LNCaP clone FGC (cell line): ENCODE measurements at regions not wholly inside any gene's neighbourhood (a gene's known extent, or its start where the extent isn't known, plus 50 kb on each side); places are given as distances from the start of the nearest gene placed in this dataset.

ENCODE experiments used
- DNase-seq: peaks from one replicate; pipeline ENCODE4 v3.0.0-alpha.2; 2011; ENCODE audit warnings: low read depth
- H3K4me3 ChIP-seq: 2 replicates; pipeline ENCODE4 v1.5.1; 2011; ENCODE audit warnings: mild to moderate bottlenecking, low read depth, low read length, control low read depth
- CTCF ChIP-seq: IDR thresholded peaks from 2 replicates; pipeline ENCODE4 v1.5.1; 2012; ENCODE audit warnings: mild to moderate bottlenecking; ENCODE audit not compliant: control insufficient read depth, insufficient read depth; ENCODE audit errors: extremely low read depth

- DNase-seq, result peak; percentile 27
- TF ChIP-seq CTCF, result no peak
- H3K4me3 ChIP-seq, result no peak overlapping the region
These were observed 131.0 kb upstream of the UMPS start for GRCh38 chr3:124599147-124599765.

- no peak for TF ChIP-seq CTCF
- no peak overlapping the region for H3K4me3 ChIP-seq
- peak; percentile 92 for DNase-seq
These were observed 130.2 kb upstream of the UMPS start for GRCh38 chr3:124599779-124600693.

GRCh38 chr3:124600765-124601164 is 129.5 kb upstream of the UMPS start:
- no peak for TF ChIP-seq CTCF
- no peak overlapping the region for H3K4me3 ChIP-seq
- no peak for DNase-seq

GRCh38 chr3:124601190-124601589 is 129.1 kb upstream of the UMPS start:
- no peak overlapping the region for H3K4me3 ChIP-seq
- no peak for DNase-seq
- TF ChIP-seq CTCF, result no peak

GRCh38 chr3:124602980-124603627 is 127.1 kb upstream of the UMPS start:
- H3K4me3 ChIP-seq, result no peak overlapping the region
- TF ChIP-seq CTCF, result no peak
- no peak for DNase-seq

GRCh38 chr3:124605781-124606579 is 124.3 kb upstream of the UMPS start:
- no peak for DNase-seq
- no peak for TF ChIP-seq CTCF
- no peak overlapping the region for H3K4me3 ChIP-seq
